ENCODE measurements at regions not wholly inside any gene's neighbourhood (a gene's known extent, or its start where the extent isn't known, plus 50 kb on each side); places are given as distances from the start of the nearest gene placed in this dataset.

- no peak for DNase-seq (ENCODE audit: low spot score)
- ChIA-PET POLR2A (ENCODE audit: low non-redundant PET) (no interaction called here), CTCF (no interaction called here)
- H3K27ac ChIP-seq, result no peak overlapping the region
- no peak for TF ChIP-seq CTCF (conservative IDR thresholded peaks at IDR 0.05; ENCODE audit: low read depth)
Observed at GRCh38 chr10:84900141-84900540, 571.8 kb downstream of the CCSER2 start.

DNA sequence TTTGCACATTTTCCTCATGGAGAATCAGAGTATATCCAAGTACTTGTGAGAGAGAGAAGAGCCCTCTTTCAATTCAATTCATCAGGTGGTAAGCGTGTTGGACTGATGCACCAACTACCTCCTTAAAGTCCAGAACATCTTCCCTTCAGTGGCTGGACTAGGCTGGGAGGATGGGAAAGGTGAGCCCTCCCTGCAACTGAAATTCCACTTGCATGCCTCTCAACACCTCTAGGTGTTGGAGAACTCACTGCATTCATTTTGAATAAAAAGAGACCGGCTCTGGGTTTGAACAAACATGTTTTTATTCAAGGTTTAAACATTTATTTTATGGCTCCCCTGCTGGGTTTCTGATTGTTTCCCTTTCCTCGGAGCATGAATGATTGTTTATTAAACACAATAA lies 573.5 kb downstream of the CCSER2 start:
- ChIA-PET POLR2A (ENCODE audit: low non-redundant PET) (no interaction called here), CTCF (no interaction called here)
- TF ChIP-seq CTCF (conservative IDR thresholded peaks at IDR 0.05; ENCODE audit: low read depth), result no peak
- DNase-seq (ENCODE audit: low spot score), result no peak
- H3K27ac ChIP-seq, result no peak overlapping the region

- ChIA-PET POLR2A (ENCODE audit: low non-redundant PET) (no interaction called here), CTCF (interaction anchor here (0.6 kb wide), 1 partner anchor 237 kb away, joined by 5 read pairs; no protein-coding TSS in a partner anchor)
- DNase-seq (ENCODE audit: low spot score), result no peak
- no peak overlapping the region for H3K27ac ChIP-seq
- no peak for TF ChIP-seq CTCF (conservative IDR thresholded peaks at IDR 0.05; ENCODE audit: low read depth)
Observed at GRCh38 chr10:84902553-84902952, 574.2 kb downstream of the CCSER2 start.

GRCh38 chr10:84903320-84903719 lies 574.9 kb downstream of the CCSER2 start:
- TF ChIP-seq CTCF (conservative IDR thresholded peaks at IDR 0.05; ENCODE audit: low read depth), result no peak
- ChIA-PET CTCF (interaction anchor here (0.5 kb wide), 1 partner anchor 114 kb away, joined by 3 read pairs; no protein-coding TSS in a partner anchor), POLR2A (ENCODE audit: low non-redundant PET) (no interaction called here)
- H3K27ac ChIP-seq, result no peak overlapping the region
- no peak for DNase-seq (ENCODE audit: low spot score)

DNA sequence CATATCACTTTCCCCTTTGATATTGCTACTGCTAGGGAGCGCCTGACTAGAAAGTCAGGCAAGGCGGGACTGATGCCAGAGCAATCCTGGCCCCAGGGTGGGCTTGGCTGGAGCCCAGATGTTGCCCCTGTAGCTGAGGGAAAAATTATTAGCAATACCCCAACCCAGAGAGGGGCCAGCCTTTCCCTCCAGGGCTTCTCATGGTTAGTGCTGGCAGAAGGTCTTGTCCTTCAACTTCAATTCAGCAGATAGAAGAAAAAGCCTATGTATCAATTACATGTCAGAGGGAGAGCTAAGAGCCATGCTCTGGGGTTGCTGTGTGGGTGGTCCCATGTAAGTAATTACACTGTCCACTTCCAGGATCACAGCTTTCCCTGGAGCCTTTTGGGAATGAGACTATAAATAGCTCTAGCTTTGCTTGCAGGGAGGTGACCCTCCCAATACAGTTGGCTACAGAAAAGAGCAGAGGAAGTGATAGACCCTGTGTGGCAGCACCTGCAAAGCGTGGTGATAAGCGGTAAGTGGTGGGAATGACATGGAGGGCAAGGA lies 579.1 kb downstream of the CCSER2 start:
- POLR2A ChIA-PET (ENCODE audit: low non-redundant PET), result no interaction called here
- no peak overlapping the region for H3K27ac ChIP-seq
- CTCF ChIA-PET, result no interaction called here
- no peak for TF ChIP-seq CTCF (conservative IDR thresholded peaks at IDR 0.05; ENCODE audit: low read depth)
- no peak for DNase-seq (ENCODE audit: low spot score)

DNA sequence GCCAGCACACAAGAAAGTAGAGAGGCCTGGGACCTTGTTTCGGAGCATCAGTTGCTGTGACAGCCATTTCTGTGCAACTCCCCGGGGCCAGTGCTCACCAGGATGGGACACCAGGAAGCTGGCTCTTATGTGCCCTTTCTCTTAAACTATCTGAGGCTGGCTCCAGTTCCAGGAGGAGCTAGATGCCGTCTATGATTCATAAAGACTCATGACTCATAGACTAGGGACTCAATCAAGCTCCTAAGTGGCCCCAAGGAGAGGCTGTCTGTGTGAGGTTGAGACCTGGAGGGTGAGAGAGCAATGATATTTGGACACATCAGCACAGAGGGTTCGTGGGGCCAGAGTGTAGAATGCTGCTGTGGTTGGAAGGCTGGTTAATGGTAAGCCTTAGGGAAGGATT lies 580.1 kb downstream of the CCSER2 start:
- DNase-seq (ENCODE audit: low spot score), result no peak
- no peak overlapping the region for H3K27ac ChIP-seq
- no peak for TF ChIP-seq CTCF (conservative IDR thresholded peaks at IDR 0.05; ENCODE audit: low read depth)
- ChIA-PET POLR2A (ENCODE audit: low non-redundant PET) (no interaction called here), CTCF (interaction anchor here (0.6 kb wide), 1 partner anchor 310 kb away, joined by 4 read pairs; no protein-coding TSS in a partner anchor)
